ENCODE measurements at regions not wholly inside any gene's neighbourhood (a gene's known extent, or its start where the extent isn't known, plus 50 kb on each side); places are given as distances from the start of the nearest gene placed in this dataset.

DNA sequence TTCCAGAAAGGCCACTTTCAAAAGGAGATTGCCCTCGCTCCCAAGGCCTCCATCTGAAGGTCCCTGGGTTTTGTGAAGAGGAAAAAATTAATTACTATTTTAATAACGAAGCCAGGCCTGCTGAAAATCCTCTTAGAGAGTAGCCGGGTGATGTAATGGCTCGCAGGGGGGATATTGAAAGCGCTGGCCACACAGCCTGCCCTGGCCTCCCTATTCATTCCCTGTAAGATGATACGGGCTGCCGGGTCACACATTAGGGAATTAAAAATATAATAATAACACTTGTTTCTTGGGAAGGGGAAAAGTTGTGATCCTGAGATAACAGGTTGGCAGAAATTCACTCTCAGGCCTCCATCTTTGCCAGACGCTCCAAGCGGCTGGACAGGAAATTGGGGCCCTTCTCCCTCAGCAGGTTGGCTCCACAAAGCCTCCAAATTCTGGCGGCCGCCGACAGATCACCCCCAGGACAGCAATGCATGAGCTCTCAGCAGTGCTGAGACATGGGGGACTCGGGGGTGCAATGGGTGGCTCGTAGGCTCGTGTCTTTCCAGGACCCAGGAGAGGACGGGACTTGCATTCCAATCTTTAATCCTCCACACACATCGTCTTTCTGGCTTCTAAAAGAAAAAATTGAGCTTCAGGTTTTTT is 299.9 kb upstream of the SALL3 start:
- no peak for DNase-seq (ENCODE audit: low spot score)

DNA sequence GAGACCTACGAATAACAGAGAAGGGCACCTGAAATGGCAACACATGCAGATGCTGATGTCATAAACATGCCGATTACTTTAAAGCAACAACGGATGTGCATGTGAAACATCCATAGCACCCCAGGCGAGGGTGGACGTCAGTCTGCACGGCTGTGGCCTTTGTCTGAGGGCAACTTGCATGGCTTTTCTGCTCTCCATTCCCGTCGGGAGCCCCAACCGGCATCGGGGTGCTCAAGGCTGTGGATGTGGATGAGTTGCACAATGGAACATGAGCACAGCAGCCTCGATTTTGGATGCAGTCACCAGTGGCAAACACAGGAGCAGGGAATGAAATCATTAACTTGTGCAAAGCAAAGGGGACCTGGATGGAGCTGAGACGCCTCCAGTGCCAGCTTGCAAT is 298.2 kb upstream of the SALL3 start:
- DNase-seq (ENCODE audit: low spot score) = no peak

DNA sequence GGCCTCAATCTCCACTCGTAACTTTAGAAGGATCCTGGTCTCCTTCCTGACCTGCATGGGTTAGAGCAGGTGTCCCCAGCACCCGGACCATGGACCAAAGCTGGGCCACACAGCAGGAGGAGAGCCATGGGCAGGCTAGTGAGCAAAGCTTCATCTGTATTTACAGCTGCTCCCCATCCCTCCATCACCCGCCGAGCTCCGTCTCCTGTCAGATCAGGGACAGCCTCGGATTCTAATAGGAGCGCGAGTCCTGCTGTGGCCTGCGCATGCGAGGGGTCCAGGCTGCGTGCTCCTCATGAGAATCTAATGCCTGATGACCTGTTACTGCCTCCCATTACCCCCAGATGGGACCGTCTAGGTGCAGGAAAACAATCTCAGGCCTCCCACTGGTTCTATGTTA is 297.7 kb upstream of the SALL3 start:
- DNase-seq (ENCODE audit: low spot score) = no peak

DNA sequence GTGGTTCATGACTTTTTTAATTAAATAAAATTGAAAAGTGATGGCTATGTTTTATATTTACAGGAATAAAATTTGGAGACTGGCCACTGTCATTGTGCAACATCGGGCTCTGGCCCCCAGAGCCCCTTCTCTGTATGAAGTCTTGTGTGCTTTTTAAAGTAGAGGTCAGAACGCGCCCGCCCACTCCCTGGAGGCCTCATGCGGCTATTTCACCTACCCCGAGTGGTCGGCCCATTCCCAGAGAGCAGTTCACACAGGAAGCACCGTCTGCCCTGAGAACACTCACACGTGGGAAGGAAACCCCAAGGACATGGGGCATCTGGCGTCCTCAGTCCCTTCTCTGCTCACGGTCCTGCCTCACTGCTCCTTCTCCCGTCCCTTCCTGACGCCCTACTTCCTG is 296.9 kb upstream of the SALL3 start:
- no peak for DNase-seq (ENCODE audit: low spot score)

DNA sequence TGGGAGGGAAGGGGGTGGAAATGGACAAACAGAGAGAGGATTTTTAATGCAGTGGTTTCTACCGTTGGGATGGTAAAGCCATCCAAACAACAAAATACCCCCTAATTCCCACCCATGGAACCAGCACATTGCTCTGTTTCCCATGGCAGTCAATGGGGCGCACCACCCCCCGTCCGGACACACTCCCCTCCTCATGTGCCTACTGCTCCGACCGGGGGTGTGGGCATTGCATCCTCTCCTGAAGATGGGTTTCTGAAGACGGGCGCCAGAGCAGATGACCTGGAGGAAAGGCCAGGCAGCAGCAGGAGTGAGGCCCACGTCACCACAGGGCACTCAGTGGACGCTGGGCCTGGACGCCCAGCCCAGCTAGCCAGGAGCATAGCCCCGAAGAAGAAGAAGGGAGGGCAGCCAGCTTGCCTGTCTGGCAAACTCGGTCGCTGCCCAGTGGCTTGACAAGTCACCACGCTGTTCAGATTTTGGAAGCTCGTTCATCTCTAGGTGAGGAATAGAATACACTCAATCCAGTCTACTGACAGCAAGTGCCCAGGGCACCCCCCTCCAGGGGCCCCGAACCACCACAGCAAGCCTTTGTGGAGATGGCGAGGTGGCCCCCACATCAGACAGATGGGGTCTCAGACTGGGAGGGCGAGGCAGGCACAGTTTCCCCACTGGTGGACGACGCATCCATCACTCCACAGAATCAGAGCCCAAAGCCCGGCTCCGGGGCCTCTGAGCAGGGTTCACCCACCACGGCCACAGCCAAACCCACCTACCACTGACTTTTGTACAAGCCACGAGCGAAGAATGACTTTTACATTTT is 296.2 kb upstream of the SALL3 start:
- no peak for DNase-seq (ENCODE audit: low spot score)

DNA sequence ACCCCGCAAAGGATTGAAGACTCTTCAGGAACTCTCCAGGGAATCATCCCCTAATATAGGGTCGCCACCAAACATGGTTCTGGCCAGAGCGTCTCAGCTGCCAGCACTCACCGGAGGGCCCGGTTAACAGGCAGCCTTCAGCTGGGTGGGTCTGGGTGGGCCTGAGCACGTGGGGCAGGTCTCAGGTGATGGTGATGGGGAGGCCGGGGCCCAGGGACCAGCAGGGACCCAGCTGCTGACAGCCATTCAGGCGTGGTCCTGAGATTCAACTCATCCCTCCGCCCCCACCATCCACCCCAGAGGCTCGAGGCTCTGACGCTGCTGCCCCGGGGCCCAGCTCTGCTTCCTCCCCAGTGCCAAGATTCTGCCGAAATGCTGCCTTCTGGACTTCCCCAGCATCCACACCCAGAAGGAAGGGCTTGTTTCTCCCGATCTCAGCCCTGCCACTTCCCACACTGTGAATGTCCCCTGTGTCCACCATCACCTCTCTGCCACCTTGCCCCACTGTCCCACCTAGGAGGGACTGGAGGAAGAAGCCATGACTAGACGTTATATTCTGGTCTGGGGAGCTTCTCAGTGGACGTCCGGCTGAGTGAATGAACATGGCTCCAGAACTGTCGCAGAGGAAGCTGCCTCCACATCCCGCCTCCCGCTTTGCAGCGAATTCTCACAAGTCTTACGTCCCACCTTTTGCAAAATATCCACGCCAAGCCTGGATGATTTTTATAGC is 294.2 kb upstream of the SALL3 start:
- DNase-seq (ENCODE audit: low spot score) = no peak

DNA sequence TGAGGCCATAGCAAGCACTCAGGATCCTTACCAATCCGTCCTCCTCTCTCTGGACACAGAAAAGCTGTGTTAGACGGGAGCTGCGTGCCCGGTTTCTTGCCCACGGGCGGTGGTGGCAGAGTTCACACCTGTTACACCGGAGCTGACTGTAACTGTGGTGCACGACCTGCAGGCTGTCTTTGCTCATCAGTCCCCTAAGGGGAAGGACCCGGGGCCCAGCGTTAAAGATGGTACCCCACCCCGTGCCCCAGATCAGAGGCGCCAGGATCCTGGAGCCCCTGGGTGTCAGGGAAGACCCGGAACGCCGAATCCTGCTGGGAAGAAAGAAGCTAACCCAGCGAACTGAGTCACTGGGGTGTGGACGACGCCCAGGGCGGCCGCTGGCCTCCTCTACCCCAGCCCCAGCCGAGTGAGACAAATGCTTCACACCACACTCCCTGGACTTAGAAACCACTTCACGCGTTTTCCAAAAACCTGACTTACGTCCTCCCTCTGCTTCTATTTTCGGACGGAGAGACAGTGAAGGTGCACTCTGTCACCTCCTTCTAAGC is 293.6 kb upstream of the SALL3 start:
- no peak for DNase-seq (ENCODE audit: low spot score)

DNA sequence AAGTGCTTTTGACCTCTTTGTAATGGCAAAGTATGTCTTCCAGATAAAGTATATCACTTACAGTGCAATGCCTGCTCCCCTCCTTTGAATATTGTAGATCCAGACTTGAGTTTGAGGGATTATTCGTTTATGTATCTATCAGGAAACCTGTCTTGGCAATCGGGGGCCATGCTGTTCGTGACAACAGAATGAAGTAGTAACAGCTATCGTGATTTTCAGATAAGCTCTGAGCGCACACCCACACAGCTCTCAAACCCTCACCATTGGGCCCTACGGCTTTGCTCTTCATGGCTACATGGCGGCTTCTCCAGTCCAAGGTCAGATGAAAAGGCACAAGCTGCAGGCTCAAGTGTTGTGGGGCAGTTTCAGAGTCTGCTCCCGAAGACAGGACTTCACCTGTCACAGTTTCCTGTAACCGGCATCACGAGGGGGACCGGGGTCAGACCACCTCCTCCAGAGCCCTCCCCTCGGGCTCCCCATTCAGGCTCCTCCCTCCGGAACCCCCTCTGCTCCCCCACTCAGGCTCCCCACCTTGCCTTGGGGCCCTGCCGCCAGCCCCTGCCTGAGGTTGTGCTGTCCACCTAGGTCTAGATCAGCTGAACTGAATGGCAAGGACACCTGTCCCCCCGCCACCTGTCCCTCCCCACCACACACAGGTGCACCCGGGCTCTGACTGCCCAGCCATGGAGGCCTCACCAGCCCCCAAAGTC is 292.5 kb upstream of the SALL3 start:
- no peak for DNase-seq (ENCODE audit: low spot score)

DNA sequence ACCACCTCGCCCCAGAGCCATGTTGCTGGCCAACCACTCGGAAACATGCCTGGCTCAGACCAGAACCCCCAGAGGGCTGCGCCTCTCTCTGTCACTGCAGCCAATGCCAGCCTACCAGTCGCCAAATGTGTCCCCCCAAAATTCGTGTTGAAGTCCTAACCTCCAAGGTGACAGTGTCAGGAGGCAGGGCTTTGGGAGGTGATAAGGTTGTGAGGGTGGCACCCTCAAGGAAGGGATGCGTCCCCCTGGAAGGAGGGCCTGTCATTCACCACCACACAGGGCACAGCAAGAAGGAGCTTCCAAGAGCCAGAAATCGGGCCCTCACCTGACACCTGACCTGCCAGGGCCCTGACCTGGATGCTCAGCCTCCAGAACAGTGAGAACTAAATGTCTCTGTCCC is 291.9 kb upstream of the SALL3 start:
- no peak for DNase-seq (ENCODE audit: low spot score)

DNA sequence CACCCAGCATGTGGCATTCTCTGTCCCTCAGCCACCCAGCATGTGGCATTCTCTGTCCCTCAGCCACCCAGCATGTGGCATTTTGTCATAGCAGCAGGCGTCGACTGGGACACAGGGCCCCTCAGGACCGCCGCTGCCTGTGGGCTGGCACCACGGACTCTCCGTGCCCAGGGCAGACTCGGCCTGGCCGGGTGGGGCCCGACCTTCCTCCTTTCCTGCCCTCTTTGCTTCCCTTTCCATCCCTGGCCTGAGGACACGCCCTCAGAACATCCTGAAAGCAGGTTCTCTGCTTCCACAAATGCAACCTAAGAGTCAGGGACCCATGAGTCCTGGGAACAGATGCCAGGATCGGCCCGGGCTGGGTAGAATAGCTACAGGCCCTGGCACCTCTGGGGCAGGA is 291.4 kb upstream of the SALL3 start:
- DNase-seq (ENCODE audit: low spot score) = no peak

DNA sequence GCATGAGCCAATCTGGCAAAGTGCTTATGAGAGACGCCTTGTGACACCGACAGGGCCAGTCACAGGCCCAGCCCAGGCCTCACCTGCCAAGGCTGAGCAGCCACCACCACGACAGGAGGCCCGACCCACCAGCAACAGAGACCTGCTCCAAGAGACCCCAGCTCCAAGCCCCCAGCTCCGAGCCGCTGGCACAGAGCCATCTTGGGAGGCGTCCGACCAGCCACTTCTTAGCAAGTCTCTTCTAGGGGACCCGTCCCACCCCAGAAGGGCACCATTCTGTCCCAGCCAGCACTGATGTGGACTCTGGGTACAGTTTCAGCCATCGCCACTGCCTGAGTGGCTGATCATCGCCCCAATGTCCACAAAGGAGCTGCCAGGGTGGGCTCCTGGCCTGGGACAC is 290.7 kb upstream of the SALL3 start:
- no peak for DNase-seq (ENCODE audit: low spot score)

DNA sequence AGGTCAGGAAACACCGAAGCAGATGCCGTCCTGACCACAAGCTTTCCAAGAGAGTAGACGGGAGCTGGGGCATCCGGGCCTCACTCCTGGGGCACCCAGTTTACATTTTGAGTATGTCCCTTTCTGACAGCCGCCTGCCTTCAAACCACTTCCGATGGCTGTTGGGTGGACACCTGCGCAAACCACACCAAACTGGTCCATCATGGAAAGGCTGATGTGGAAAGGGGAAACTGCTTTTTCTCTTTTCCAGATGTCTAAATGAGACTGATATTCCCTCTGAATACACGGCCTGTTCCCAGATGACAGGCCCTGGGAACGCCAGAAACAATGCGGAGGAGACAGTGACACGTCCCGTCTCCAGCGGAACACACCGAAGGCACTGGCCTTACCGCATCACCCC is 290.0 kb upstream of the SALL3 start:
- no peak for DNase-seq (ENCODE audit: low spot score)

DNA sequence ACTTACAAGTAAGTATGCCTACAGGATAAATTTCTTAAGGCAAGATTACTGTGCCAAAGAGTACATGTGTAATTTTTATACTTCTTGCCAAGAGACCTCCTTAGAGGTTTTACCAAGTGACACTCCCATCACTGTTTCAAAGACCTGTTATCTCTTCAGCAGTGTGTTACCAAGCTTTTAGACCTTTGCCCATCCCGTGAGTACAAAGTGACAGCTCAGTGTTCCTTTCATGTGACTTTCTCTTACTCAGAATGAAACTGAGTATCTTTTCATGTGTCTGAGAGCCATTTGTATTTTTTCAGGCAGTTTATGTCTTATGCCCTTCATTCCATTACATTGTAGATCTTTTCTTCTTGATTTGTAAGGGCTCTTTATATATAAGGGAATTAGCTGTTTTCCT is 287.5 kb upstream of the SALL3 start:
- DNase-seq (ENCODE audit: low spot score) = no peak

DNA sequence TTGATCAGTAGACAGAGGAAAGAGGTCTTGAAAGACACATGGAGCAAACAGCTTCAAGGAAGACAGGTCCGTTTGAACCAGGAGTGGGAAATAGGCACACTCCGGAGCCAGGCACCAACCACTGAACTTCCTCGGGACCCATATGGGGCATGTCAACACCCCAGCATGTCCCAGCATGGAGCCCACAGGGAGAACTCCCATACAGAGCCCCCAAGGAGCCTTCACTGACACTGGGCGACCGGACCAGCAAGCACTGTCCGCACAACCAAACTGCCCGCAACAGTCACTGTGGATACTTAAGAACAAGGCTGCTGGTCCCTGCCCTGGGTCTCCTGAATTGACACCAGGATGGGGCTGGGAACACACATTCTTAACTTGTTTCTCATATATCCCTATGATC is 286.2 kb upstream of the SALL3 start:
- no peak for DNase-seq (ENCODE audit: low spot score)

DNA sequence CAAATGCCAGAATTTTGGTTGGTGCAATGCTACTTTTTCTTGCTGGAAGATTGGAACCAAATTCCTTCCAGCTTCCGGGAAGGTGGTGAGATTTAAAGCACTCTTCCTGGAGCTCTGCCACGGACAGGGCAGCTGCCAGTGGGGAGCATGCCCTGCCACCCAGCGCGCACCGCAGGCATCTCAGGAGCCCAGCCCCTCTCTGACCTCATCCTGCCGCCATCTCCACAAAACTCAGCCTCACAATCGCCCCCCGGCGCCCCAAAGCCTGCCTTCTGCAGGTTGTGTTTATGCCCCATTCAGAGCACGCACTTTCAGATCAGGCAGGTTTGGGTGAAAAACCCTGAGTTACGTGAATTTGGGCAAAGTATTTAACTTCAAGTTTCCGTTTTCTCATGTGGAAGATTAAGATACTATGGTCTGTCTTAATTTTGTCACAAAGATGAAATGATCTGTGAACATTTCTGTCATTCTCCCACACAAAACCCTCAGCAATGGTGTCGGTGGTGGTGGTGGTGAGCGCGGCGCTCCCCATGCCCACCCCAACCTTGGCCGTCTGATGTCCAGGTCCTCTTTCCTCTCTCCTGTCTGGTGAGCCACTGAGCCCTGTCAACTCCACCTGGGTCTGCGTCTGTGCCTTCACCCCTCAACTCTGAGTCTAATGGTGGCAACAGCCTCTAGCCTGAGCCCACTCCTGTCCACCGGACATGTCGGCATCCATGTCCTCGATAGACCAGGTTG is 282.8 kb upstream of the SALL3 start:
- no peak for DNase-seq (ENCODE audit: low spot score)

DNA sequence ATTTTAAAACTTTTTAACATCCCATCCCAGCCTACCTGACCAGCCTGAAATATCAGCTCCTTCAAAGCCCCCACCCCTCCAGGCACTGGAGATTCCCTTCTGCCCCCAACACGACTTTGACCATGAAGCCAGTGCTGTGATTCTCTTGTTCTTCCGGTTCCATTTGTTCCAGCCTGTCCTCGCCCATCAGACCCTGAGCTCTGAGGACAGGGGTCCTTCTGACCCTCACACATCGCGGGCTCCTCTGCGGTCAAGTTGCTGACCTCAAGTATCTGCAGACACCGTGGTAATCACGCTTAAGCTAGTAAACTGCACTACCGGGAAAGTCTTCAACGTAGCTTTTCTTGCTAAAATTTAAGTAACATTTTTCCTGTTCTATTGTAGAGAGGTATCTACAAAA is 282.2 kb upstream of the SALL3 start:
- no peak for DNase-seq (ENCODE audit: low spot score)

DNA sequence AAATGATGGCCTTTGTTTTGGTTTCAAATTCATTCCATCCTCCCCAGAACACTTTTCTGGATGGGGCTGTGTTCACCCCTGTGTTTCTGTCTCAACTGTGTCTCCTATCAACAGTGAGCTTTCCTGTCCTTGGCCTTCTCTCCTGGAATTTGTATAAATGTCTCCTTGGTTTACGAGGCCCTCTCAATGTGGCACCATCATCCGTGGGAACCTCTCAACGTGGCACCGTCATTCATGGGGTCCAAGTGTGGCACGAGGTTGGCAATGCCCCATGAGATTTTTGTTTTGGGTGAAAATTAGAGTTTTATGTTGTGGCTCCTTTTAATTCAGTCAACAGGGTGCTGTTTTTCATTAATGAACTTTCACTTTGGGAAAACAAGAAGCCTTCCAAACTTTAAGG is 280.7 kb upstream of the SALL3 start:
- DNase-seq (ENCODE audit: low spot score) = no peak

DNA sequence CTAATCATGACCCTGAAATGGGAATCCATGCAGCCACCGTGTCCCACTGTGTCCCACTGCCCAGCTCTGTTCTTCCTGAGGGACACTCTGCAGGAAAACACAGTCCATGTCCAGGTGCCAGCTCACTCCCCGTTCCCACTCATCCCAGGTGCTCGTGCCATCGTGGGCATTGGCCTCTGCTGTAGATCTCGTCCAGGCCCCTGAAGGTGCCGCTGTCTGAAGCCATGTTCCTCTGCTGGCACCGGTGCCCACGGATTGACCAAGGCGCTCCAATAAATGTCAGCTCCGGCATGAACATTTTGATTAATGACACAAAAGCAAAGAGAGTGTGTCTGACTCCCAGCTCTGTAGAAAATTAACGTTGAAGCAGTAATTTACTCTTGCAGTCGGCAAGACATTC is 280.1 kb upstream of the SALL3 start:
- DNase-seq (ENCODE audit: low spot score) = no peak

DNA sequence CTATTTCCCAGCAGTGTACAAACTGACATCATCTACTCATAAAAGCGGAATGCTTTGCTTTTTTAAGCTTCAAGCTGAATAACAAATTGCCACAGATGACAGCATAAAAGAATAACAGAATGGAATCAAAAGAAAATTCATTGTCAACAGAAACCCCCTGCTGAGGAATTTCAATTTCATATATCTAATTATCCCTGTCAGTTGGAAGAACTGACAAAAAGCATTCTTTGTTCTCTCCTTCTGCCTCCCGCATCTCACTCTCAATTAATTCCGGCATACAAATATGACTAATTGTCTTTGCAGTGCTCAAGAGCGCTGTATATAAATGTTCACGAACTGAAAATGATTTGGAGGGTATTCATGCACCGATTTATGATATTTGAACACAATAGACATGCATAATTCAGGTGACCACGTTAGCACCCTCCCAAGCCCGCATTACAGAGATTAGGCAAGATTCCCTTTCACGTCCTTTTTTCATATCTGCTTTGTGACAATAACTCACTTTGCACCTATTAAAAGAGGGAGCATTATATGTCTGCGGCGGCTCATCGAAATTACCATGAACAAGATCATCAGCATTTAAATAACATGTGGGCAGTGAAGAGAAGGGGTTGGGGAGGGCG is 277.7 kb upstream of the SALL3 start:
- no peak for DNase-seq (ENCODE audit: low spot score)

DNA sequence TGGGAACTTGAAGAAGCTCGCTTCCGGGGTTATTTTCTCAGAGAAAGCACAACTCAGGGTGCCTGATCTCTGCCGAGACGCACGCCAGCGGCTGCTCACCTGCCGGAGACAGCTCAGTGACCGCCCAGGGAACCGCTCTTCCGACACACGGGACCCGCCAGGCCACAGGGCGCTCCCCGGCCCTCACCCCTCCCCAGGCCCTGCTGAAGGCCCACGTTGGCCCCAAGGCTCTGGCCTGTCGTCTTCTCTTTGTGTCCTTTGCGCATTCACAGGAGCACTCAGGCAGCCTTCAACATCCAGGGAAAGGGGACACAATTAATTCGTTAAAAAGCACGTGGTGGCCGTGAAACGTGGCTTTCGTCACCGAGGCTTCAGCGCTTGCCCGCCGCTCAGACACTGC is 276.3 kb upstream of the SALL3 start:
- DNase-seq (ENCODE audit: low spot score) = no peak

DNA sequence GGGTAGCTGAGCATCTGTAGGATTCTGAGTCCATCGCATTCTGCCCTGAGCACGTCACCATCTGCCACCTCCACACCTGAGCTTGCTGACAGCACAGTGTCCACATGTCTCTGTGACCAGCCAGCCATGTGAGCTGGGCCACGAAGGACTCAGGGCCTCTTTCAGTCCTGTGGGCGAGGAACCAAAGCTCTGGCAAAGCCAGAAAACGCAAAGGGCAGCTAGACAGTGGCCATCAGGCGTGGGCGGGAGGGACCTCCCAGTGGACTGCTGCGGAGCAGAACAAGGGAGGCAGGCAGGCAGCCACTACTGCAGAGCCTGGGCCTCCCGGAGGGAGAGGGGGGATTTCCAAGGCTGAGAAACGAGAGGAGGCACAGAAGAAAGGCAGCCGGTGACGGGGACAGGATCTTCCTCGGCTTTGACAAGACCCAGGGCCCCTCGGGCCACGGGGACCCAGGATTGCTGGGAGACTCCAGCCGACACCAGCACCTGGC is 274.6 kb upstream of the SALL3 start:
- DNase-seq (ENCODE audit: low spot score) = no peak
